OCI-M2 (cell line): ENCODE measurements at regions not wholly inside any gene's neighbourhood (a gene's known extent, or its start where the extent isn't known, plus 50 kb on each side); places are given as distances from the start of the nearest gene placed in this dataset.
A peak's percentile ranks its signal among the peaks of the same experiment; 100 is the strongest.

Experiments
- DNase-seq: peaks from one replicate; lab custom pipeline; 2025; ENCODE audit not compliant: unreplicated experiment; lab: John Stamatoyannopoulos, UW

- DNase-seq = no peak
Observed at GRCh38 chr6:76451926-76452709, 379.7 kb upstream of the IMPG1 start.

- DNase-seq = no peak
Observed at GRCh38 chr6:76448109-76448508, 375.6 kb upstream of the IMPG1 start.

- DNase-seq = peak; percentile 42
Observed at GRCh38 chr6:76441875-76442274, 369.4 kb upstream of the IMPG1 start.

GRCh38 chr6:76439811-76440210, 367.3 kb upstream of the IMPG1 start:
- no peak for DNase-seq

GRCh38 chr6:76438768-76439167, 366.3 kb upstream of the IMPG1 start:
- no peak for DNase-seq

- DNase-seq = no peak
Observed at GRCh38 chr6:76435174-76435573, 362.7 kb upstream of the IMPG1 start.

GRCh38 chr6:76422511-76423213, 350.2 kb upstream of the IMPG1 start:
- DNase-seq = no peak

GRCh38 chr6:76420094-76420493, 347.6 kb upstream of the IMPG1 start:
- no peak for DNase-seq

- DNase-seq = no peak
Observed at GRCh38 chr6:76418560-76419223, 346.2 kb upstream of the IMPG1 start.

- DNase-seq = no peak
Observed at GRCh38 chr6:76416821-76417605, 344.6 kb upstream of the IMPG1 start.

- DNase-seq = no peak
Observed at GRCh38 chr6:76403064-76403463, 330.6 kb upstream of the IMPG1 start.

GRCh38 chr6:76397966-76398365, 325.5 kb upstream of the IMPG1 start:
- DNase-seq = no peak

GRCh38 chr6:76382201-76382600, 309.7 kb upstream of the IMPG1 start:
- no peak for DNase-seq

GRCh38 chr6:76381612-76382011, 309.1 kb upstream of the IMPG1 start:
- no peak for DNase-seq

- DNase-seq = no peak
Observed at GRCh38 chr6:76351275-76351674, 278.8 kb upstream of the IMPG1 start.

GRCh38 chr6:76347539-76347938, 275.1 kb upstream of the IMPG1 start:
- no peak for DNase-seq

- no peak for DNase-seq
Observed at GRCh38 chr6:76342611-76343160, 270.2 kb upstream of the IMPG1 start.

GRCh38 chr6:76330031-76330430, 257.6 kb upstream of the IMPG1 start:
- no peak for DNase-seq

GRCh38 chr6:76326871-76327270, 254.4 kb upstream of the IMPG1 start:
- DNase-seq = no peak
